HG02798 (cell line): ENCODE measurements at regions not wholly inside any gene's neighbourhood (a gene's known extent, or its start where the extent isn't known, plus 50 kb on each side); places are given as distances from the start of the nearest gene placed in this dataset.
"Not testable (repeated sequence)": the region's sequence is repeated elsewhere in the genome, so short reads cannot be mapped to it uniquely, and the experiment has no call there.

Experiments used
- ATAC-seq: cut with Tn5 transposase; IDR thresholded peaks from one replicate; pipeline ENCODE4 v1.9.1; 2021; ENCODE audit warnings: mild to moderate bottlenecking; ENCODE audit not compliant: unreplicated experiment, poor library complexity

DNA sequence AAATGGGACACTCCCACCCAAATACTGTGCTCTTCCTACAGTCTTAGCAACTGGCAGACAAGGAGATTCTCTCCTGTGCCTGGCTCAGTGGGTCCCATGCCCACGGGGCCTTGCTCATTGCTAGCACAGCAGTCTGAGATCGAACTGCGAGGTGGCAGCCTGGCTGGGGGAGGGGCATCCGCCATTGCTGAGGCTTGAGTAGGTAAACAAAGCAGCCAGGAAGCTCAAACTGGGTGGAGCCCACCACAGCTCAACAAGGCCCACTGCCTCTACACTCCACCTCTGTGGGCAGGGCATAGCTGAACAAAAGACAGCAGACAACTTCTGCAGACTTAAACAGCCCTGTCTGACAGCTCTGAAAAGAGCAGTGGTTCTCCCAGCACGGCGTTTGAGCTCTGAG, 174.8 kb downstream of the COL12A1 start:
- ATAC-seq, result not testable (repeated sequence)

GRCh38 chr6:75029333-75029732, 176.5 kb downstream of the COL12A1 start:
- ATAC-seq, result no peak

DNA sequence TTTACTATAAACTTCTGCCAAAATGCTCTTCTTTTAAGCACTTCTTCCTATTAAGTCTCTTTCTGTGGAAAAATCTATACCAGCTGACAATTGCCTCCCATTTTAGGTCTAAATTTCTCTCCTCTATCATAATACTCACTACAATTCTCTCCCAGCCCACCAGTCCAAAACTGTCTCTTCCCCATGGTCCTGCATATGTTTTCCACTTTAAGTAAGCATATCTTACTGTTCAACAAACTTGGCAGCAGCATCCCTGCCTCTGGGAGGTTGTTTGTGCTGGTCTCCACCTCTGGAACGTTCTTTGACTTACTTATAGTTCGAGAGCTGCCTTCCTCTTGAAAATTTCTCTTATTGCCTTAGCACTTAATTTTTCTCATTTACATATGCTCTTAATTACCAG, 180.5 kb downstream of the COL12A1 start:
- ATAC-seq, result no peak

GRCh38 chr6:75024828-75025227, 181.0 kb downstream of the COL12A1 start:
- no peak for ATAC-seq

GRCh38 chr6:75023634-75024033, 182.2 kb downstream of the COL12A1 start:
- no peak for ATAC-seq

DNA sequence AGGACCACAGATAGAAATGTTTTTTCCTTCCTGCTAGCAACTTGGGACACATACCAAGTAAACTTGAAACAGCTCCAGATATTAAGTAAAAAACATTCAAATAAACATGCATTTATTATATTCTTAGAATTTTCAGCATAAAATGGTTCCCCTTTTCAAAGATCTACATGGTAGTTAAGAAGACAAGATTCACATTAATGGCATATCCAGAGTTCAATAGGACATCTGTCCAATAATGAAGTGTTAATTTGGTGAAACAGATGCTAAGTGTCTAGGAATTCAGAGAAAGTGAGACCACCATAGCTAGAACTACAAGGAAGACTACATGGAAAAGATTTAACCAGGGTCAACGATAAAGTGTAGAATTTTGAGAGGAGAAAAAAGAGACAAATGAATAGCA, 184.9 kb downstream of the COL12A1 start:
- ATAC-seq, result no peak

DNA sequence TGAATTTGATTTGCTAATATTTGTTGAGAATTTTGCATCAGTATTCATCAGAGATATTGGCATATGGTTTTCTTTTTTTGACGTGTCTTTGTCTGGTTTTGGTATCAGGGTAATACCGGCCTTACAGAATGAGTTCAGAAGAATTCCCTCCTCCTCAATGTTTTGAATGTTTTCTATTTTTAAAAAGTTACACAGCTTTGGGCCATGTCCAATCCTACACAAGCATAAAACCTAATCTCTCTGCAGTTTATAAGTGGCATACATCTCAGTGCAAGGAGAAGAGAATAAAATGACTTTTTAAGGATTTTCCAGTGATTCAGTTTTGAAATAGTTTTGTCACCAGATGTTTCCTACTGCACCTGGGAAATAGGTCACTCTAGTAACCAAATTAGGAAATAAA, 185.5 kb downstream of the COL12A1 start:
- no peak for ATAC-seq

- no peak for ATAC-seq
These were observed 193.8 kb downstream of the COL12A1 start for GRCh38 chr6:75012018-75012417.

- ATAC-seq, result not testable (repeated sequence)
These were observed 201.9 kb downstream of the COL12A1 start for GRCh38 chr6:75003984-75004383.

GRCh38 chr6:74997646-74998045, 208.2 kb downstream of the COL12A1 start:
- no peak for ATAC-seq

DNA sequence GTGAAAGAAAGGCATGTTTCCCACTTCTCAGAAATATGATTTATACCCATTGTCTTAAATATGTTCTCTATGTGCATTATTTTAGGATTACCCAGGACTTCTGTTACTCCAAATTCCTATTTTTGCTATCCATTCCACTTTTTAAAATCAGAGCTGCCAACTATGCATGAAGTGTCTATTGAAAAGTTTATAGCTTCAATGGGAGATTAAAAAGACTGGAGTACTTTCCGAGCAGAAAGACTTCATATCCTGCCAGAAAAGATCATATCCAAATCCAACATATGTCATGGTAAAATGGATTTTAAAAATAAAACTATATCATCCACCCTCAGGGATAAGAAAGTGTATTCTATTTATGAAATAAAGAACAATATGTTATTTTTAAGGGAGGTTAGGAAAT, 212.7 kb downstream of the COL12A1 start:
- no peak for ATAC-seq

GRCh38 chr6:74991573-74992332, 214.1 kb downstream of the COL12A1 start:
- ATAC-seq, result no peak

DNA sequence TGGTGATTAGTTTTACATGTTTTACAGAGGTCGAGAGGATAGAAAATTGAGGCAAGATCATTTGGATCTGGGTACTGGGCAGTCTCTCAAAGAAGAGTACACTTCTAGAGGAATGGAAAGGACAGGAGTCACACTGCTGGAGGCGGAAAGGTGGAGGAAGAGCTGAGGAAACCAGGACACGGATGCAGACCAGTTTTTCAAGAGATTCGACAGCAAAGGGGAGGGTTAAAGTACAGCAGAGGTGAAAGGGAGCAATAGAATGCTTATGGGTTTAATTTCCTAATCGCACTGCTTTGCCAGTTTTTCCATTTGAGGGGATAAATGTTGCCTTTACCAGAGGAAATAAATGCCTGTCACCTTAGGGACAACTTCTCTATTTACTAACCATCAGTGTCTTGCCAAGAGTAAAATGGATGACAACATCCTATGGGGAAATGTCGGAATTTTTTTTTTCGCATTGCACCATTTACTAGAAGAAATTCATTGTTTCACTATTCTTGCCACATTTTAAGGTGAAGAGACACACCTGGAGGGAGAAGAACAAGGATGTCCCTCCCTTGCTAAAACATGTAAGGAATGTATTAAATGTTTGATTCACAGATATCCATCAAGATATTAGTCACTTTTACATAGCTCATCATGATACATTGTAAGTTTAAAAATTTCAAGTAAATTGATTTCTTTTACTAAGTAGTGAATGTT, 226.6 kb downstream of the COL12A1 start:
- no peak for ATAC-seq

GRCh38 chr6:74976701-74977100, 229.2 kb downstream of the COL12A1 start:
- ATAC-seq, result no peak

GRCh38 chr6:74976026-74976425, 229.8 kb downstream of the COL12A1 start:
- ATAC-seq, result no peak

DNA sequence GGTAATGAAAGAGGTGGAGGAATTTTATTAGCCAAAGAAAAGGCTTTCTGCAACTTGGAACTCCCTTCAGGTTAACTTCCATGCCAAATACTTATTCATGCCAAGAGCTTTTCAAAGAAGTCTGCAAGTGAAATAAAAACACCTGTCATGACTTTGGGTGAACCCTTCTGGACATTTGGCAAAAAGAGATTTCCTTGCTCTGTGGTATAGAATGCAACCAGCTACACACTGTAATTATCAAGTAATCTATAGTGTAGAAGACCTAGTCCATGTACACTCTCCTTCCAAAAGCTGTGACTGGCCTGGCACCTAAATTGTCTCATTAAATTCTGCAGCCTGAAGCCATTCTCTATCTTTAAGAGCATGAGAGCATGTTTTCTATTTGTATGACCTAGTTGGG, 232.3 kb downstream of the COL12A1 start:
- ATAC-seq, result no peak

GRCh38 chr6:74971633-74972032, 234.2 kb downstream of the COL12A1 start:
- no peak for ATAC-seq

- ATAC-seq, result no peak
These were observed 236.1 kb downstream of the COL12A1 start for GRCh38 chr6:74969591-74970267.

DNA sequence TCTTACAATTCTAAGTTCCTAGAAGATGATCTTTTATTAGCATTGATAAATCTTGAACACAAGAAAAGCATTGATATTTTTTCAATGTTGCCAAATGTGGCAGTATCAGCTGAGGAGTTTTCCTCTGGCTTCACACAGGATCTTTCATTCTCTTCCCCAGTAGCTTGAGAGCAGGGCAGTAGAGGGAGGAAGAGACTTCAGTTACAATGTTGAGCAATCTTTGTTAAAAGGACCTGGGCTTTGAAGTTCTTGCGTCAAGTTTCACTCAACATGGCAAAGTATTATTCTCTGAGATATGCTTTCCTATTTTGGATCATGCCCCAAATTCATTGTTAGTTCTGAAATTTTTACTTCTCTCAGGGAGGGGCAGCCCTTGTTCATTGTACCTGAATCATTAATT, 238.0 kb downstream of the COL12A1 start:
- no peak for ATAC-seq

DNA sequence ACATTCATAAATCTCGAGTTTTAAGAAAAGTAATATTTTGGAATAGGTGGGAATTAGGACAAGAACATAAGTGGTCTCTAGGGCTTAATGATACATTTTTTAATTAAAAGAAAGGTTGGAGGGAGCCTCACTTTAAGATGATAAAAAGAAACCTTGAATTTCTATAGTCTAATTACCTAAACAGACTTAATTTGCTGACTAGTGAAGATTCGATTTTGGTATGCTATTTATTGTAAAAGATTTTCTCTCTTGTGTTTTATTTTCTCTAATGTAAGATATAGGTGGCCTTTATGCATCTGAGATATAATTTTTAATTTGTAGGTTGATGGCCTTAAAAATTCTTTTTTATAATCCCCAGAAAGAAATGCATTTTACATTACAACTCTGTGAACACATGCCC, 239.1 kb downstream of the COL12A1 start:
- ATAC-seq, result no peak

DNA sequence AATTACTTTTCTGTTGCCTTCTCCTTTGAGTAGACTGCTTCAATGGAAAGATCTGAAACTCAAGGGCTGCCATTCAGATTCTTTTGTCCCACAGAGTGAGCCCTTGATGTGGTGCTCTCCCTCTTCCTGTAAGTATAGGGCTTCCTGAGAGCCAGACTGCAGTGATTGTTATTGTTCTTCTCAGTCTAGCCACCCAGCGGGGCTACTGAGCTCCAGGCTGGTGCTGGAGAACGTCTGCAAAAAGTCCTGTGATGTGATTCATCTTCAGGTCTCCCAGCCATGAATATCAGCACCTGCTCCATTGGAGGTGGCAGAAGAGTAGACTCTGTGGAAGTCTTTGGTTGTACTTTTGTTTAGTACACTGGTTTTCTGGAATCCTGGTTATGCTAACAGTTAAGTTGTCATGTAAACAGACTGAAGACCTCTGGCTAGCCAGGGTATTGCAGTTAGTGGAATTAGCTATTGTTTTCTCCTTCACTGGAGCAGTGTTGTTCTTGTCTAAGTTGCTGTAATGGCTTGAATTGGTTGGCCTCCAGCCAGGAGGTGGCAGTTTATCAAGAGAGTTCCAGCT, 240.9 kb downstream of the COL12A1 start:
- ATAC-seq, result no peak
